ENCODE measurements at regions not wholly inside any gene's neighbourhood (a gene's known extent, or its start where the extent isn't known, plus 50 kb on each side); places are given as distances from the start of the nearest gene placed in this dataset.

DNA sequence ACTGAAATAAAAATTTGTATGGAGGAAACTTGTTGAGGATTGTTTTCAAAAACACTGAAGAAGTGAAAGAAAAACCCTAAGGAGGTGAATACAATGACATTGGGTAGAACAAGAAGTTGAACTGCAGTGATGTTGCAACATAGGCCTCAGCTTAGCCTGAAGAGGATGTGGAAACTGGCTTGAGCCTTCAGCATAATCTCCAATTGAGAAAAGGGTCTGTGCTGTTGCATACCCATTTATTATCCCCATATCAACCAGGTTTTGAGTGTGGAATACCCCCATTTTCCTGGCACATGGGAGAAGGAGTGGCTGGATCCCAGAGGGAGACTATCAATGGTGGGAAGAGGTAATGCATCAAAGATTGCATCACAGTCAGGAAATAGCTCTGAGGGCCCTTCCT lies 695.0 kb upstream of the HS3ST1 start:
- Mint-ChIP-seq H3K4me1 (no peaks in the 10 kb centered on the region), H3K27me3 (ENCODE audit: insufficient read depth, low read depth, poor library complexity) (peaks cover 2% of the 10 kb centered on the region)
- ATAC-seq: no peak

DNA sequence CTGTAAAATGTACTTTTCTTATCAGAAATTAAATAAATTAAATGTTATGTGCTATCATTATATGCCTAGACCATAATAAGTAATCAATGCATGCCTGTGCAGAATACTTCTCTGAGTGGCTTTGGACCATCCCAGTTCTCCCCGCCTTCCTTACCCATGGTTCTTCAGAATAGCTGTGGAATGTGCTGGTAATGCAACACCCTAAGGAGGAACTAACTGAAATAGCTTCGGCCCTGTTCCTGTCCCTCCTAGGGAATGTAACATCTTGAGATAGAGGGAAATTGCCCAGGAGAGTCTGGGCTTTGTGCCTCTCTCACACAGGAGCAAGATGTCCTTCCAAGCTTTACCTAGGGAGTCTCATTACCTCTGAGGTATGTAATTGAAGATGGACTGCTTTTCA lies 693.6 kb upstream of the HS3ST1 start:
- no peaks in the 10 kb centered on the region for H3K4me1 Mint-ChIP-seq
- Histone ChIP-seq H3F3A (replicated peaks; ENCODE audit: low read depth) (no peaks in the 10 kb centered on the region), H3K79me2 (replicated peaks; ENCODE audit: insufficient read depth) (no peaks in the 10 kb centered on the region), H4K20me1 (replicated peaks; ENCODE audit: insufficient read depth) (no peaks in the 10 kb centered on the region), H3K4me1 (ENCODE audit: insufficient read depth) (no peaks in the 10 kb centered on the region), H3K27ac (ENCODE audit: low read depth) (no peak overlapping the region), H2AFZ (no peak overlapping the region), H3K27me3 (ENCODE audit: insufficient read depth) (no peaks in the 10 kb centered on the region), H3K4me3 (no peak overlapping the region), H3K36me3 (ENCODE audit: insufficient read depth) (no peaks in the 10 kb centered on the region), H3K9me2 (ENCODE audit: insufficient read depth) (peaks cover 15% of the 10 kb centered on the region; the same call in 1 of the 2 replicates), H3K4me2 (no peak overlapping the region)
- DNase-seq (ENCODE audit: low spot score): no peak
- no peak for ATAC-seq
- peaks cover 2% of the 10 kb centered on the region for H3K27me3 Mint-ChIP-seq (ENCODE audit: insufficient read depth, low read depth, poor library complexity)
- H3K4me3 Mint-ChIP-seq: no peak overlapping the region
- peaks cover 8% of the 10 kb centered on the region; the same call in 2 of the 3 replicates for H3K36me3 Mint-ChIP-seq (ENCODE audit: low read depth)
- H3K27ac Mint-ChIP-seq: no peak overlapping the region
- H3K9me3 Mint-ChIP-seq: peaks cover 20% of the 10 kb centered on the region
- TF ChIP-seq POLR2AphosphoS5 (IDR thresholded peaks at IDR 0.05; ENCODE audit: low read depth): no peak
- TF ChIP-seq CTCF (conservative IDR thresholded peaks at IDR 0.05; ENCODE audit: low read depth in 2 of 2): no peak
- TF ChIP-seq NANOG (IDR thresholded peaks at IDR 0.05; ENCODE audit: borderline replicate concordance): no peak
- no peak for TF ChIP-seq EZH2 (IDR thresholded peaks at IDR 0.05; ENCODE audit: low read depth, unreplicated experiment)
- no peak for TF ChIP-seq JUNB (IDR thresholded peaks at IDR 0.05; ENCODE audit: unreplicated experiment)
- TF ChIP-seq CREB1 (CRISPR knock-in tag; IDR thresholded peaks at IDR 0.05; ENCODE audit: low read depth): no peak
- TF ChIP-seq ZNF331 (CRISPR knock-in tag; IDR thresholded peaks at IDR 0.05; ENCODE audit: low read depth): no peak
- TF ChIP-seq, protein P1, sequence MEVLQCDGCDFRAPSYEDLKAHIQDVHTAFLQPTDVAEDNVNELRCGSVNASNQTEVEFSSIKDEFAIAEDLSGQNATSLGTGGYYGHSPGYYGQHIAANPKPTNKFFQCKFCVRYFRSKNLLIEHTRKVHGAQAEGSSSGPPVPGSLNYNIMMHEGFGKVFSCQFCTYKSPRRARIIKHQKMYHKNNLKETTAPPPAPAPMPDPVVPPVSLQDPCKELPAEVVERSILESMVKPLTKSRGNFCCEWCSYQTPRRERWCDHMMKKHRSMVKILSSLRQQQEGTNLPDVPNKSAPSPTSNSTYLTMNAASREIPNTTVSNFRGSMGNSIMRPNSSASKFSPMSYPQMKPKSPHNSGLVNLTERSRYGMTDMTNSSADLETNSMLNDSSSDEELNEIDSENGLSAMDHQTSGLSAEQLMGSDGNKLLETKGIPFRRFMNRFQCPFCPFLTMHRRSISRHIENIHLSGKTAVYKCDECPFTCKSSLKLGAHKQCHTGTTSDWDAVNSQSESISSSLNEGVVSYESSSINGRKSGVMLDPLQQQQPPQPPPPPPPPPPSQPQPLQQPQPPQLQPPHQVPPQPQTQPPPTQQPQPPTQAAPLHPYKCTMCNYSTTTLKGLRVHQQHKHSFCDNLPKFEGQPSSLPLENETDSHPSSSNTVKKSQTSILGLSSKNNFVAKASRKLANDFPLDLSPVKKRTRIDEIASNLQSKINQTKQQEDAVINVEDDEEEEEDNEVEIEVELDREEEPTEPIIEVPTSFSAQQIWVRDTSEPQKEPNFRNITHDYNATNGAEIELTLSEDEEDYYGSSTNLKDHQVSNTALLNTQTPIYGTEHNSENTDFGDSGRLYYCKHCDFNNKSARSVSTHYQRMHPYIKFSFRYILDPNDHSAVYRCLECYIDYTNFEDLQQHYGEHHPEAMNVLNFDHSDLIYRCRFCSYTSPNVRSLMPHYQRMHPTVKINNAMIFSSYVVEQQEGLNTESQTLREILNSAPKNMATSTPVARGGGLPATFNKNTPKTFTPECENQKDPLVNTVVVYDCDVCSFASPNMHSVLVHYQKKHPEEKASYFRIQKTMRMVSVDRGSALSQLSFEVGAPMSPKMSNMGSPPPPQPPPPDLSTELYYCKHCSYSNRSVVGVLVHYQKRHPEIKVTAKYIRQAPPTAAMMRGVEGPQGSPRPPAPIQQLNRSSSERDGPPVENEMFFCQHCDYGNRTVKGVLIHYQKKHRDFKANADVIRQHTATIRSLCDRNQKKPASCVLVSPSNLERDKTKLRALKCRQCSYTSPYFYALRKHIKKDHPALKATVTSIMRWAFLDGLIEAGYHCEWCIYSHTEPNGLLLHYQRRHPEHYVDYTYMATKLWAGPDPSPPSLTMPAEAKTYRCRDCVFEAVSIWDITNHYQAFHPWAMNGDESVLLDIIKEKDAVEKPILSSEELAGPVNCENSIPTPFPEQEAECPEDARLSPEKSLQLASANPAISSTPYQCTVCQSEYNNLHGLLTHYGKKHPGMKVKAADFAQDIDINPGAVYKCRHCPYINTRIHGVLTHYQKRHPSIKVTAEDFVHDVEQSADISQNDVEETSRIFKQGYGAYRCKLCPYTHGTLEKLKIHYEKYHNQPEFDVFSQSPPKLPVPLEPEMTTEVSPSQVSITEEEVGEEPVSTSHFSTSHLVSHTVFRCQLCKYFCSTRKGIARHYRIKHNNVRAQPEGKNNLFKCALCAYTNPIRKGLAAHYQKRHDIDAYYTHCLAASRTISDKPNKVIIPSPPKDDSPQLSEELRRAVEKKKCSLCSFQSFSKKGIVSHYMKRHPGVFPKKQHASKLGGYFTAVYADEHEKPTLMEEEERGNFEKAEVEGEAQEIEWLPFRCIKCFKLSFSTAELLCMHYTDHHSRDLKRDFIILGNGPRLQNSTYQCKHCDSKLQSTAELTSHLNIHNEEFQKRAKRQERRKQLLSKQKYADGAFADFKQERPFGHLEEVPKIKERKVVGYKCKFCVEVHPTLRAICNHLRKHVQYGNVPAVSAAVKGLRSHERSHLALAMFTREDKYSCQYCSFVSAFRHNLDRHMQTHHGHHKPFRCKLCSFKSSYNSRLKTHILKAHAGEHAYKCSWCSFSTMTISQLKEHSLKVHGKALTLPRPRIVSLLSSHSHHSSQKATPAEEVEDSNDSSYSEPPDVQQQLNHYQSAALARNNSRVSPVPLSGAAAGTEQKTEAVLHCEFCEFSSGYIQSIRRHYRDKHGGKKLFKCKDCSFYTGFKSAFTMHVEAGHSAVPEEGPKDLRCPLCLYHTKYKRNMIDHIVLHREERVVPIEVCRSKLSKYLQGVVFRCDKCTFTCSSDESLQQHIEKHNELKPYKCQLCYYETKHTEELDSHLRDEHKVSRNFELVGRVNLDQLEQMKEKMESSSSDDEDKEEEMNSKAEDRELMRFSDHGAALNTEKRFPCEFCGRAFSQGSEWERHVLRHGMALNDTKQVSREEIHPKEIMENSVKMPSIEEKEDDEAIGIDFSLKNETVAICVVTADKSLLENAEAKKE (CRISPR knock-in tag; IDR thresholded peaks at IDR 0.05): no peak
- no peak for TF ChIP-seq EZH2phosphoT487 (IDR thresholded peaks at IDR 0.05; ENCODE audit: unreplicated experiment)
- no peak for TF ChIP-seq REST (IDR thresholded peaks at IDR 0.05; ENCODE audit: unreplicated experiment)
- TF ChIP-seq ZNF114 (CRISPR knock-in tag; IDR thresholded peaks at IDR 0.05): no peak

More for the DNA sequence above, 695.0 kb upstream of the HS3ST1 start:
- H3K4me2 ChIP-seq: no peak overlapping the region
- no peaks in the 10 kb centered on the region for H3F3A ChIP-seq (replicated peaks; ENCODE audit: low read depth)
- H3K79me2 ChIP-seq (replicated peaks; ENCODE audit: insufficient read depth): no peaks in the 10 kb centered on the region
- Mint-ChIP-seq H3K36me3 (ENCODE audit: low read depth) (peaks cover 8% of the 10 kb centered on the region; the same call in 2 of the 3 replicates), H3K27ac (no peak overlapping the region), H3K9me3 (peaks cover 20% of the 10 kb centered on the region), H3K4me3 (no peak overlapping the region)
- no peaks in the 10 kb centered on the region for H3K4me1 ChIP-seq (ENCODE audit: insufficient read depth)
- peaks cover 11% of the 10 kb centered on the region; the same call in 1 of the 2 replicates for H3K9me2 ChIP-seq (ENCODE audit: insufficient read depth)
- H2AFZ ChIP-seq: no peak overlapping the region
- no peak for TF ChIP-seq POLR2AphosphoS5 (IDR thresholded peaks at IDR 0.05; ENCODE audit: low read depth)
- no peak for DNase-seq (ENCODE audit: low spot score)
- H4K20me1 ChIP-seq (replicated peaks; ENCODE audit: insufficient read depth): no peaks in the 10 kb centered on the region
- H3K27me3 ChIP-seq (ENCODE audit: insufficient read depth): no peaks in the 10 kb centered on the region
- H3K4me3 ChIP-seq: no peak overlapping the region
- H3K36me3 ChIP-seq (ENCODE audit: insufficient read depth): no peaks in the 10 kb centered on the region
- no peak overlapping the region for H3K27ac ChIP-seq (ENCODE audit: low read depth)
